Ishikawa (cell line): ENCODE measurements at regions not wholly inside any gene's neighbourhood (a gene's known extent, or its start where the extent isn't known, plus 50 kb on each side); places are given as distances from the start of the nearest gene placed in this dataset.

Experiments
- CEBPB ChIP-seq: IDR thresholded peaks from 2 replicates; pipeline ENCODE4 v1.6.1; 2012
- FOXM1 ChIP-seq: IDR thresholded peaks from 2 replicates; pipeline ENCODE4 v1.6.1; 2012; ENCODE audit warnings: low read depth, borderline replicate concordance
- REST ChIP-seq: IDR thresholded peaks from 2 replicates; pipeline ENCODE4 v1.6.1; 2012; ENCODE audit warnings: low read depth, mild to moderate bottlenecking
- TAF1 ChIP-seq: IDR thresholded peaks from 2 replicates; pipeline ENCODE4 v1.6.1; 2012; ENCODE audit warnings: low read depth, mild to moderate bottlenecking
- USF1 ChIP-seq: IDR thresholded peaks from 2 replicates; pipeline ENCODE4 v1.6.1; 2012
- ZBTB7A ChIP-seq: IDR thresholded peaks from 2 replicates; pipeline ENCODE4 v1.6.1; 2012; ENCODE audit warnings: low read depth

GRCh38 chr7:1366801-1367405 lies 92.4 kb downstream of the MICALL2 start:
- TF ChIP-seq ZBTB7A (no peak), TAF1 (no peak), FOXM1 (no peak), USF1 (no peak), CEBPB (no peak), REST (no peak)
